Loucy (cell line): ENCODE measurements at regions not wholly inside any gene's neighbourhood (a gene's known extent, or its start where the extent isn't known, plus 50 kb on each side); places are given as distances from the start of the nearest gene placed in this dataset.
"Not testable (repeated sequence)": the region's sequence is repeated elsewhere in the genome, so short reads cannot be mapped to it uniquely, and the experiment has no call there.

ENCODE experiments used
- H2AFZ ChIP-seq: fragments of 200-600 bp; sonication (generic); 2 replicates; pipeline ENCODE4 v1.6.0; 2016; ENCODE audit warnings: antibody characterized with exemption, mild to moderate bottlenecking, low read length, moderate library complexity
- H3F3A ChIP-seq: fragments of 200-600 bp; 2 replicates; pipeline ENCODE4 v1.6.0; 2016; ENCODE audit warnings: antibody characterized with exemption, low read depth, mild to moderate bottlenecking
- H3K27me3 ChIP-seq: fragments of 200-600 bp; sonication (generic); 2 replicates; pipeline ENCODE4 v1.6.1; 2014; ENCODE audit warnings: low read length, mild to moderate bottlenecking; ENCODE audit not compliant: insufficient read depth, poor library complexity, severe bottlenecking
- H3K36me3 ChIP-seq: fragments of 200-600 bp; sonication (generic); 2 replicates; pipeline ENCODE4 v1.6.1; 2016; ENCODE audit warnings: low read length; ENCODE audit not compliant: insufficient read depth
- H3K4me1 ChIP-seq: fragments of 200-600 bp; sonication (generic); 2 replicates; pipeline ENCODE4 v1.5.1; 2014; ENCODE audit warnings: low read length, mild to moderate bottlenecking; ENCODE audit not compliant: insufficient read depth, poor library complexity, severe bottlenecking
- H3K4me2 ChIP-seq: fragments of 200-600 bp; sonication (generic); 2 replicates; pipeline ENCODE4 v1.6.0; 2014; ENCODE audit warnings: antibody characterized with exemption, low read length, low read depth, mild to moderate bottlenecking; ENCODE audit not compliant: poor library complexity, severe bottlenecking
- H3K4me3 ChIP-seq: fragments of 200-600 bp; sonication (generic); 2 replicates; pipeline ENCODE4 v1.5.1; 2014; ENCODE audit warnings: low read length, mild to moderate bottlenecking, mixed read lengths; ENCODE audit not compliant: poor library complexity, severe bottlenecking
- H3K79me2 ChIP-seq: fragments of 200-600 bp; sonication (generic); 2 replicates; pipeline ENCODE4 v1.6.1; 2014; ENCODE audit warnings: low read length; ENCODE audit not compliant: insufficient read depth
- H3K9ac ChIP-seq: fragments of 200-600 bp; sonication (generic); 2 replicates; pipeline ENCODE4 v1.6.0; 2014; ENCODE audit warnings: mild to moderate bottlenecking, low read depth, low read length, moderate library complexity; ENCODE audit not compliant: poor library complexity, severe bottlenecking
- H3K9me2 ChIP-seq: fragments of 200-600 bp; sonication (generic); replicated peaks from 2 replicates; pipeline ENCODE4 v1.6.1; 2016; ENCODE audit warnings: low read depth, low read length, mixed read lengths
- H3K9me3 ChIP-seq: fragments of 200-600 bp; sonication (generic); 2 replicates; pipeline ENCODE4 v1.6.1; 2014; ENCODE audit warnings: mild to moderate bottlenecking, antibody characterized with exemption, low read length, low read depth; ENCODE audit not compliant: insufficient read depth
- H4K20me1 ChIP-seq: fragments of 200-600 bp; sonication (generic); 2 replicates; pipeline ENCODE4 v1.6.0; 2014; ENCODE audit warnings: antibody characterized with exemption, low read length, mild to moderate bottlenecking; ENCODE audit not compliant: insufficient read depth, poor library complexity, severe bottlenecking
- CTCF ChIP-seq: fragments of 200-600 bp; sonication (generic); conservative IDR thresholded peaks from 2 replicates; pipeline ENCODE4 v1.5.1; 2014; ENCODE audit warnings: mild to moderate bottlenecking, antibody characterized with exemption, low read length
- EZH2phosphoT487 ChIP-seq: fragments of 200-600 bp; IDR thresholded peaks from 2 replicates; pipeline ENCODE4 v1.6.1; 2018; ENCODE audit warnings: antibody characterized with exemption, mild to moderate bottlenecking, moderate library complexity, borderline replicate concordance

- H3K9ac ChIP-seq, result no peak overlapping the region
- no peaks in the 10 kb centered on the region for H3K4me1 ChIP-seq
- H4K20me1 ChIP-seq, result no peaks in the 10 kb centered on the region
- no peaks in the 10 kb centered on the region for H3K9me3 ChIP-seq
- no peaks in the 10 kb centered on the region for H3K79me2 ChIP-seq
- no peak overlapping the region for H2AFZ ChIP-seq
- H3K4me3 ChIP-seq, result no peak overlapping the region
- H3K4me2 ChIP-seq, result no peak overlapping the region
- H3K9me2 ChIP-seq, result 0 out of 2 replicates have a peak, but pooled peaks cover 5% of the 10 kb centered on the region
- no peaks in the 10 kb centered on the region for H3K27me3 ChIP-seq
- H3K36me3 ChIP-seq, result no peaks in the 10 kb centered on the region
- TF ChIP-seq EZH2phosphoT487 (no peak), CTCF (no peak)
- H3F3A ChIP-seq, result no peaks in the 10 kb centered on the region
These were observed 148.8 kb downstream of the JRKL start for GRCh38 chr11:96538622-96539021.

- Histone ChIP-seq H3F3A (no peaks in the 10 kb centered on the region), H3K27me3 (no peaks in the 10 kb centered on the region), H3K9ac (no peak overlapping the region), H3K9me3 (no peaks in the 10 kb centered on the region), H3K79me2 (no peaks in the 10 kb centered on the region), H3K4me3 (no peak overlapping the region), H3K36me3 (no peaks in the 10 kb centered on the region), H2AFZ (no peak overlapping the region), H3K9me2 (0 out of 2 replicates have a peak, but pooled peaks cover 8% of the 10 kb centered on the region), H3K4me1 (no peaks in the 10 kb centered on the region), H3K4me2 (no peak overlapping the region), H4K20me1 (no peaks in the 10 kb centered on the region)
- TF ChIP-seq CTCF (no peak), EZH2phosphoT487 (no peak)
These were observed 151.1 kb downstream of the JRKL start for GRCh38 chr11:96540875-96541274.

GRCh38 chr11:96543177-96543576, 153.4 kb downstream of the JRKL start:
- no peaks in the 10 kb centered on the region for H3K79me2 ChIP-seq

GRCh38 chr11:96545192-96545591, 155.4 kb downstream of the JRKL start:
- not testable (repeated sequence) for H4K20me1 ChIP-seq, H3K4me1 ChIP-seq, H3K9me3 ChIP-seq, H3K4me3 ChIP-seq, H3K4me2 ChIP-seq, H3K36me3 ChIP-seq, H3K79me2 ChIP-seq, H2AFZ ChIP-seq, H3K27me3 ChIP-seq, H3K9ac ChIP-seq, H3K9me2 ChIP-seq, H3F3A ChIP-seq

More at GRCh38 chr11:96543177-96543576, 153.4 kb downstream of the JRKL start:
- TF ChIP-seq EZH2phosphoT487 (no peak), CTCF (no peak)
- H3K27me3 ChIP-seq, result no peaks in the 10 kb centered on the region
- H4K20me1 ChIP-seq, result no peaks in the 10 kb centered on the region
- no peaks in the 10 kb centered on the region for H3K9me3 ChIP-seq
- no peaks in the 10 kb centered on the region for H3K36me3 ChIP-seq
- 0 out of 2 replicates have a peak, but pooled peaks cover 8% of the 10 kb centered on the region for H3K9me2 ChIP-seq
- H3K4me1 ChIP-seq, result no peaks in the 10 kb centered on the region
- no peak overlapping the region for H3K4me3 ChIP-seq
- no peaks in the 10 kb centered on the region for H3F3A ChIP-seq
- H3K4me2 ChIP-seq, result no peak overlapping the region
- no peak overlapping the region for H2AFZ ChIP-seq
- H3K9ac ChIP-seq, result no peak overlapping the region
